GM12891 (cell line): ENCODE measurements at regions not wholly inside any gene's neighbourhood (a gene's known extent, or its start where the extent isn't known, plus 50 kb on each side); places are given as distances from the start of the nearest gene placed in this dataset.

Source experiments
- POLR2A ChIP-seq: IDR thresholded peaks from 2 replicates; pipeline ENCODE4 v1.6.1; 2011; ENCODE audit warnings: low read depth, low read length, control low read depth
- POLR2AphosphoS5 ChIP-seq: IDR thresholded peaks from 2 replicates; pipeline ENCODE4 v1.6.1; 2011; ENCODE audit warnings: low read depth, low read length, control low read depth

DNA sequence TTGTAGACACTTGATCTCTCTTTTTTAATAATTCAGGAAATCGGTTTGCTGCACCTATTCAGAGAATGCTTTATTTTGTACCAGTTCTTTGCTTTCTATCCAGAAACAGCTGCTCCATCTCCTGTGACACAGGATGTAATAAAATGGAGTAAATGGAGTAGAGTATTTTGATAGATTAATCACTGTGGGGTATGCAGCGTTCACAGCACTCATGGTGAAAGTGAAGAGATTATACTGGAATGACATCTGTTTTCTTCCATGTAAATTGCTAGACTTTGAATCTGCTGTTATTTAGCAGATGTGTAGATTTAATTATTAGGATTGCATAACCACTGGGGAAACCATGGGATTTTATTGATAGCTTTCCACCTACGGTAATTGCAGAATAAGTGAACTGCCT, 227.3 kb upstream of the ARHGAP42 start:
- TF ChIP-seq POLR2AphosphoS5 = no peak
- TF ChIP-seq POLR2A = no peak
